HG03095 (cell line): ENCODE measurements at regions not wholly inside any gene's neighbourhood (a gene's known extent, or its start where the extent isn't known, plus 50 kb on each side); places are given as distances from the start of the nearest gene placed in this dataset.
"Not testable (repeated sequence)": the region's sequence is repeated elsewhere in the genome, so short reads cannot be mapped to it uniquely, and the experiment has no call there.

Source experiments
- ATAC-seq: cut with Tn5 transposase; IDR thresholded peaks from one replicate; pipeline ENCODE4 v1.9.1; 2021; ENCODE audit warnings: moderate library complexity; ENCODE audit not compliant: unreplicated experiment

- no peak for ATAC-seq
These were observed 949.7 kb upstream of the NUDT12 start for GRCh38 chr5:104512063-104512825.

GRCh38 chr5:104498281-104498680, 935.7 kb upstream of the NUDT12 start:
- ATAC-seq: no peak

GRCh38 chr5:104494083-104494482, 931.5 kb upstream of the NUDT12 start:
- no peak for ATAC-seq

- ATAC-seq: no peak
These were observed 910.2 kb upstream of the NUDT12 start for GRCh38 chr5:104472811-104473210.

GRCh38 chr5:104456122-104456521, 893.5 kb upstream of the NUDT12 start:
- ATAC-seq: no peak

- no peak for ATAC-seq
These were observed 890.0 kb upstream of the NUDT12 start for GRCh38 chr5:104452550-104452949.

- not testable (repeated sequence) for ATAC-seq
These were observed 889.3 kb upstream of the NUDT12 start for GRCh38 chr5:104451911-104452310.

- no peak for ATAC-seq
These were observed 882.1 kb upstream of the NUDT12 start for GRCh38 chr5:104444656-104445055.

GRCh38 chr5:104443706-104444105, 881.1 kb upstream of the NUDT12 start:
- no peak for ATAC-seq

GRCh38 chr5:104431981-104432380, 869.4 kb upstream of the NUDT12 start:
- ATAC-seq: no peak

- ATAC-seq: no peak
These were observed 868.5 kb upstream of the NUDT12 start for GRCh38 chr5:104431002-104431620.

- ATAC-seq: no peak
These were observed 867.3 kb upstream of the NUDT12 start for GRCh38 chr5:104429911-104430310.

GRCh38 chr5:104421431-104421830, 858.8 kb upstream of the NUDT12 start:
- ATAC-seq: no peak

- no peak for ATAC-seq
These were observed 855.5 kb upstream of the NUDT12 start for GRCh38 chr5:104418056-104418455.

- ATAC-seq: peak; percentile 65
These were observed 850.2 kb upstream of the NUDT12 start for GRCh38 chr5:104412649-104413240.

GRCh38 chr5:104400941-104401340, 838.4 kb upstream of the NUDT12 start:
- no peak for ATAC-seq

GRCh38 chr5:104385906-104386305, 823.3 kb upstream of the NUDT12 start:
- ATAC-seq: no peak

GRCh38 chr5:104375345-104375744, 812.8 kb upstream of the NUDT12 start:
- ATAC-seq: no peak

- no peak for ATAC-seq
These were observed 810.2 kb upstream of the NUDT12 start for GRCh38 chr5:104372796-104373195.

GRCh38 chr5:104372376-104372775, 809.8 kb upstream of the NUDT12 start:
- ATAC-seq: no peak

GRCh38 chr5:104370523-104370922, 807.9 kb upstream of the NUDT12 start:
- no peak for ATAC-seq

GRCh38 chr5:104367978-104368377, 805.4 kb upstream of the NUDT12 start:
- no peak for ATAC-seq
